NCI-H345 treated with DMSO at 0.1 percent for 48 hours (cell line): ENCODE measurements at regions not wholly inside any gene's neighbourhood (a gene's known extent, or its start where the extent isn't known, plus 50 kb on each side); places are given as distances from the start of the nearest gene placed in this dataset.
"Not testable (repeated sequence)": the region's sequence is repeated elsewhere in the genome, so short reads cannot be mapped to it uniquely, and the experiment has no call there.

Source experiments
- DNase-seq: peaks from one replicate; lab custom pipeline; 2025; ENCODE audit not compliant: unreplicated experiment; lab: John Stamatoyannopoulos, UW

- no peak for DNase-seq
Observed at GRCh38 chrX:22526339-22526738, 253.6 kb downstream of the CBLL2 start.

- no peak for DNase-seq
Observed at GRCh38 chrX:22527302-22527701, 254.6 kb downstream of the CBLL2 start.

- DNase-seq, result no peak
Observed at GRCh38 chrX:22533898-22534297, 261.2 kb downstream of the CBLL2 start.

DNA sequence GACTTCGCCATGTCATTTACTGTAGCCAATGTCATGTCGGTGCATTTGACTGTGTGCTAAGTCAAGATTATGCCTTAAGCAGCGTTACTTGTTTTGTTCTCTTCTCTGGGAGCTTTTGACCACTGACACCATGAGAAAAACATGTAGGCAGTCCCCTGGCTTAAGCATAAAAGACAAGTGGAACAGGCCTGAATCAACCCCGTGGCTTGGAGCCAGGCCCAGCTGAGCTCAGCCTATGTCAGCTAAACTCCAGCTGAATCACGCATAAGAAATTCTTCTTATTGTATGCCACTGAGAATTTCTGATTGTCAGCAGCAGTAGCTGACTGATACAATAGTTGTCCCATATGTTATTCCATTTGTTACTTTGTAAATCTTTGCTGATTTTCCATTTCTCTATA lies 261.9 kb downstream of the CBLL2 start:
- no peak for DNase-seq

- no peak for DNase-seq
Observed at GRCh38 chrX:22536746-22537304, 264.1 kb downstream of the CBLL2 start.

- DNase-seq, result no peak
Observed at GRCh38 chrX:22538580-22538979, 265.9 kb downstream of the CBLL2 start.

DNA sequence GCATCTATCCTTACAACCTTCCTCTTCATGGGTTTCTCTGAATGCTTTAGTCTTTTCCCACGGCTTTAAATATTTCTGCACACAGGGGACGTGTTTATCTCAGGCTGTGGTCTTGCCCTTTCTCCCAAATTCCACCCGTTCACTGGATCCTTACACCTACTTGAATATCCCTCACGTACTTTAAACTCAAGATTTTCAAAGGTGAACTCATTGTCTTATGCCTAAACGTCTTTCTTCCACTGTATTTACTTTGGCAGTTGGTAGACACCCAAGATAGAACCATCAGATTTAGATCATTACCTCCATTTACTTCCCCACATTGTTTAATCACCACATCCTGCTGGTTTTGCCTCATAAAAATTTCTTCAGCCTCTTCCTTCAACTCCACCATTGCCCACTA lies 269.2 kb downstream of the CBLL2 start:
- DNase-seq, result no peak

DNA sequence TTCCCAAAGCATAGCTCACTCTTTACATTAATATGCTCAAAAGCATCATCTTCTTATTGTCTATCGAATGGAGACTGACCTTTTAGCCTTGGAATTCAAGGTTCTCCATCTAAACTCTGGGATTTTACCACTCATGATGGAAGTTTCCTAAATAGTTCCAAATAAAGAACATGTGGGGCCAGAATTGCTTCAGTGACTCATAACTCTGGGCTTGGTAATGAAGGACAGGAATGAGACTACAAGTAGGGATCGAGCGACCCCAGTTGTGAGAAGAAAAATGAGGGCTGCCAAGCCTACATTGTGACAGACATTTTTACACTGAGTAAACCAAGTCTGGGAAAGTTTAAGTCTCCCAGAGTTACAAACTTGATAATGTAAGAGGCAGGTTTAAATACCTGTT lies 269.9 kb downstream of the CBLL2 start:
- DNase-seq, result no peak

- DNase-seq, result no peak
Observed at GRCh38 chrX:22559506-22559905, 286.8 kb downstream of the CBLL2 start.

GRCh38 chrX:22575161-22575845 lies 302.6 kb downstream of the CBLL2 start:
- DNase-seq, result no peak

DNA sequence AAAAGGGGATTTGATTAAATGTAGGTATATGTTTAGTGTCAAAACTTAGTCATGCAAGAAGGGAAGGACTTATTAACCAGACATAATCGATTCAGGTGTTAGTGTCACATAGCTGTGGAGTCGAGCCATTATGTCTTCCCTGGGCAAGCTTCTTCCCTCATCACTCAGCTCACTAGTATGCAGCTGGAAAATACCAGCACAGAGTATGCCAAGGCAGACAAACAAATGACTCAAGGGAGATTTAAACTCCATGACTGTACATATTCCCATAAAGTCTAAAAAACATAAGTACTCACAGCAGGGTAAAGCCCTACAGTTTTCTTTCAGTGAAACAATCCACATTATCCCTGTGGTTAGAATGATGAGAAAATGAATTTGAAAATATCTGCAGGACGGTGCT lies 304.5 kb downstream of the CBLL2 start:
- DNase-seq, result no peak

DNA sequence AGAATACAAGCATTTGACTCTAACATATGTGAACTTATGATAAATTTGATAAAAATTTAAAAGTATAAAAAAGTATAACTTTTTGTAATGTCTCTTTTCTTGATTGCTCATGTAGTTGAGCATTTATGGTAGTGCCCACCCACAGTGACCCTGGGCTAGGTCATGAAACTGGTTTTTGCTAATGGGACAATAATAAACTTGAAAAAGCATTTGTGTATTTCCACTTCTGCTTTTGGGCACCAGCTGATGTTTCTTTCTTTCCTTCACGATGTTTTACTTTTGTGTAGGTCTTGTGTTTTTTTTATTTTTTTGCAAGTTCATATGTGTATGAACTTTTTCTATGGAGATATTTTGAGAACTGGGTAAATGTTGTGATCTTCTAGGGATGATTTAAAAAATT lies 313.1 kb downstream of the CBLL2 start:
- no peak for DNase-seq

- no peak for DNase-seq
Observed at GRCh38 chrX:22589845-22590244, 317.1 kb downstream of the CBLL2 start.

GRCh38 chrX:22594766-22595165 lies 322.1 kb downstream of the CBLL2 start:
- DNase-seq, result no peak

GRCh38 chrX:22603060-22603459 lies 330.3 kb downstream of the CBLL2 start:
- DNase-seq, result no peak

- not testable (repeated sequence) for DNase-seq
Observed at GRCh38 chrX:22609452-22609851, 336.7 kb downstream of the CBLL2 start.

GRCh38 chrX:22616867-22617266 lies 344.2 kb downstream of the CBLL2 start:
- no peak for DNase-seq

GRCh38 chrX:22627576-22627975 lies 354.9 kb downstream of the CBLL2 start:
- DNase-seq, result no peak

- no peak for DNase-seq
Observed at GRCh38 chrX:22628275-22628674, 355.6 kb downstream of the CBLL2 start.

DNA sequence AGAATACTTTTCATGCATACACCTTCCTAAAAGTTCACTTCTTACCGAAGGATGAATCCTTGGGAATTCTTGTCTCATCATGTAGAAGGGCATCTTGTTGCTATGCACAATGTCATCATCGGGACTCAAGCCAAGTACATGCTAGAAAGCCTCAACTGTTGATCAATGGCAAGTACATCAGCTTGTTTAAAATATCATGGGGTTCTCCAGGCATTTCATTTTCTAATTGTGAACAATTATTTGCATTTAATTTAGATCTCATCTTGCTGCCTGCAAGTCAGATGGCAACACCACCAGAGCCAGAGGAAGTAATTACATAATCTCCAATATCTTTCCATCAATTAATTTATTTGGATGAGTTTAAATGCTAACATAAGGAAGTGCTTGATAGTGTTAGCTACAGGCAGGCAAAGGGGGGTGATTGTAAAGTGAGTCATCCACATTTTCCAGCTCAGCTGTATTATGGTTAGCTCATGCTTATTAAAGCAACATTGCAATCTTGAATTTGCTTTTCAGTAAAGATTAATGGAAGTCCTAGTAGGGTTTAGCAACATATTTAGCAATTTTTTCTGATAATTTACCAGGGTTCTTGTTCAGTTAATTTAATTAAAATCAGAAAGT lies 356.5 kb downstream of the CBLL2 start:
- DNase-seq, result no peak

- no peak for DNase-seq
Observed at GRCh38 chrX:22634083-22634482, 361.4 kb downstream of the CBLL2 start.

DNA sequence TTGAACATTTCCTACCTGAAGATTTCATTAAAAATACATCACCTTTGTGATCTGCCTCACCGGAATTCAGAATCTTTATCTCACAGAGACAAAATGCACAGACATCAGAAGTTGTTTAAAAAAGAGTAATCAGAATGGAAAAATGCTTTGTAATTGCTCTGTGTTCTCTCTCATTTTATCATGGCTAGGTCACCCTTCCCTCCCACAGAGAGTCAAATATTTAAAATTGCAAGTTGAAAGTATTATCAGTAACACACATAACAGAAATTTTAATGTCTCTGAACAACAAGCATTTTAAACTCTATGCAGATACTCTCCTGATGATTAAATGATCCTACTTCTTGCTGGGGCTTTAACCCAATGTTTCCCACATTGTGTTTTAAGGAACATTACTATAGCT lies 362.0 kb downstream of the CBLL2 start:
- DNase-seq, result no peak

GRCh38 chrX:22648281-22648680 lies 351.5 kb upstream of the DDX53 start:
- DNase-seq, result no peak
